GM19438 (cell line): ENCODE measurements at regions not wholly inside any gene's neighbourhood (a gene's known extent, or its start where the extent isn't known, plus 50 kb on each side); places are given as distances from the start of the nearest gene placed in this dataset.

Experiments
- ATAC-seq: cut with Tn5 transposase; IDR thresholded peaks from one replicate; pipeline ENCODE4 v1.9.1; 2021; ENCODE audit warnings: low read depth; ENCODE audit not compliant: unreplicated experiment

DNA sequence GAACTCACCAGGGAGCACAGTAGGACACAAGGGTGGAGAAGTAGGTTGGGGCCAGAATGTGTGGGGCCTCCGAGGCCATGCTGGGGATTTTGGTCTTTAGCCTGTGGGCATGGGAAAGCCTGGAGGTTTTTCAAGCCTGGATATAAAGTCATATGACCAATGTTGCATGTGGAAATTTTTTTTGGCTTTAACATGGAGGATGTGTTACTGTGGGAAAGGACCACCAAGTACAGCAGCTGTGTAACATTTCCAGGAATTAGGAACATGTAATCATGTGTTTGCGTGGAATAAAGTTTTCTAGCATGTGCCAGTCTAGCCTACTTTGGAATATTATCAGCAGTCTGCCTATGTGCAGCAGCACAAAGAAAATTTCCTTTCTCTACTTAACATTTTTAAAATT is 78.5 kb downstream of the TNFSF18 start:
- ATAC-seq: no peak

DNA sequence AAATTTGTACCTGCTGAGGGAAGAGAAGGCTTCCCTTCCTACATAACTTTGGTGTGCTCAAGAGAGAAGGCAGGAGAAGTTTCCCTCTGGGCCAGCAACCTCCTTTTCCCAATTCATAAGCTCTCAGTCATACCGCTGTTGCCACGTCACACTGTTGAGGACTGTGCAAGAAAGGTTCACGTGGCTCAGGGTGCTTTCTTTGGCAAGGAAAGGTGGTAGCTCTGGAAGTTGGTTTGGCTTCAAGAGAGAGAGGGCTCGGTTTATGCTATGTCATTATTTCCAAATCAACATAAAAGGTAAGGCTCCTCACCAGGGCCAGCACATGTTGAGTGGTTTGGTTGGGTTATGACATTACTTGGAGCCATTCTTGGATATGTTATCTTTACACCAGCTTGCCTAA is 77.3 kb downstream of the TNFSF18 start:
- ATAC-seq: no peak

DNA sequence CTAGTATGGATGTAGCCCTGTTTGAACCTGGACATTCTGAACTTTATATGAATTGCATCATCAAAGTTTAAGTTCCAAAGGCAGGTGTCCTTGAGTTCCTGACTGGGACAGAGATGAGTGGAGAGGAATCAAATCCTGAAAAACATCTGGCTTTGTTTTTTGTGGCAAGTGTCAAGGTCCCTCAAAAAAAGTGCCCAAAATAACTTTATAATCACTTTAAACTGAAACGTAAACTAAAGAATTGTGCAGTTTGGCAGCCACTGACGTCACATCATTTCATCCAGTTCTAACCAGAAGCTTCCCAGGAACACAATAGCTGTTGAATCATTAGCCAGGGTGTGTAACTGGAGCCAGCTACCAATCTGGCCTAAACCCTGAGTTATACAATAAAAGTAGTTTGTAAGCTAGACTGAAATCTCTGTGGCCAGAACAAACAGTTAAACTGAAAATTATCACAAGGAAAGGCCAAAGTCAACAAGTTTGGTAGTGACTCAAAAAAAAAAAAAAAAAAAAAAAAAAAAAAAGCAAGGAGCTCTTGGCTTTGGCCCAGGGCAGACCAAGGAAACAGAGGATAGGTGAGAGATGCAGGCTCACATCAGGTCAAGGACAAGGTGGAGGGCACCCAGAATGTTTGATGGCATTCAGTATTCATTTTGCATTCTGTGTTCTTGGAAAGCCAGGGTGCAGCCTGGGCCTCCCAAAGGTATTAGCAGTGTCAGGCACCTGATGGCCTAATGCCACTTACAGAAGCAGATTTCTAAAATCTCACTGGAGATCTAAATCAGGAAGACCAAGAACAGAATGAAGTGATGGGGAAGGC is 74.3 kb downstream of the TNFSF18 start:
- ATAC-seq: no peak

DNA sequence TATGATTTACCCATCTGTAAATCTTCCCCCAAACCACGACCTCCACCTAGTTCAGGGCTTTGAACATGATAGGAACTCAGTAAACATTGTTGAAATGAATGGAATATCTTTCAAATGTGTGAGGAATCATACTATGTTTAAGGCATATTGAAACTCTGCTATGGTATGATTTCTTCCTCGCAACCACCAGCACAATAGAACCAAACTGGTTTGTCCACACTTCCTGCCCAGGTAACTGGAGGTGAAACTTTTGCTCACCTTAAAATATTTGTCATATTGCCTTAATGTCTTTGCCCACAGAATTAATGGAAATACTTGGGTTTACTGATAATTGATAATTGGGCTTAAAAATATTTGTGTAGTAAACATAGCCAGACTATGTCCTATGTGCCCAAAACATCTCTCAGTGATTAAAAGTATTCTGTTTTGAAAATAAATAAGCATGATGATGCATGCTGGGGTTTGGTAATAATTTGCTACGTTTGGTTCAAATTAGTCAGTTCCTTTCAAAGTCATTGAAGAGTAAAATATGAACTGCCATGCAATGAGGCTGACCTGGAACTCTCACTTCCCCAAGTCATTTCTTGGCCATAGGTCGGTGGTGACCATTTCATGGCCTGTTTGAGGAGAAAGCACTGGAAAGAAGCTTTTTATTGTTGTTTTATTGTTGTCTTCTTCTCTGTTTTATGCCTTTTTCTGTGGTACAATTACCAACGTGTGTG is 73.3 kb downstream of the TNFSF18 start:
- ATAC-seq: peak; percentile 78

DNA sequence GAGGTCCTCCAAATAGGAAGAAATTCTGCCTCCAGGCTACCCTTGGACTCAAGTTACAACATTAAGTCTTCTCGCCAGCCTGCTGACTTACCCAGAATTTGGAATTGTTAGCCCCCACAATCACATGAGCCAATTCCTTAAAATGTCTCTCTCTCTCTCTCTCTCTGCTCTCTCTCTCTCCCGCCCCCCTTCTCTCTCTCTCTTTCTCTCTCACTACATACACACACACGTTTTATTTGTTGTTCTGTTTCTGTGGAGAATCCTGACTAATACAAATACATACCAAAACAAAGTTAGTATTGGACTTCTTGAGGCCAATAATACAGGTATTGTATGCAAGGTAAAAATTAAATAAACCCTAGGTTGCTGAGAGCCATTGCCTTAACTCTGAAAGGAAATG is 72.1 kb downstream of the TNFSF18 start:
- no peak for ATAC-seq

DNA sequence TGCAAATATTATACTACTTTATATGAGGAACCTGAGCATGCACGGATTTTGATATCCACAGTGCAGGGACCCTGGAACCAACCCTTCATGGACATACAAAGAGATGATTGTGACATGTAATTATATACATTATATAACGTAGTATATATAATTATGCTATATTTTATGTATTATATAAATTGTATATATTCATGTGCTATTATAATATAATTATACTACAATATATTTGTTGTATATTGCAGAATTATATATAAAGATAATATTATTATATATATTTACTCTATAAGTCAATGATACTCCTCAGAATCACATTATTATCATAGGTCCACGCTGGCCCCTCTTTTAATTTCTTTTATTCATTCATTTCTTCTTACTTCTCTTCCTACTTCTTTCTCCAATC is 70.9 kb downstream of the TNFSF18 start:
- ATAC-seq: no peak

DNA sequence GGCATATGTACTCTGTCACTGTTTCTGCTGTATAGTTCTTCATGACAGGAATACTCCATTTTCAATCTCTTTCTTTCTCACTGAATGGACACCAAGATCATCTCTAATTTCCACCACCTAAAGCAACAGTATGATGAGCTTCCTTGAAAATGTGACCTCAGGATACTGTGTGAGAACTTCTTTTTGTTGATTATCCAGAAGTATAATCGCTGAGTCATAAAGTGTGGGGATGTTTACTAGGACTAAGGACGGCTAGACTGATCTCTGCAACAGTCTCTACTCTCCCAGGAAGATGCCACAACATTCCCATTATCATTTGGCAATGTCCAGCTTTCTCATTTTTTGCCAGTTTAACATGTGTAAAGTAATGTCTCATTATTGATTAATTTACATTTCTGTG is 70.3 kb downstream of the TNFSF18 start:
- no peak for ATAC-seq

DNA sequence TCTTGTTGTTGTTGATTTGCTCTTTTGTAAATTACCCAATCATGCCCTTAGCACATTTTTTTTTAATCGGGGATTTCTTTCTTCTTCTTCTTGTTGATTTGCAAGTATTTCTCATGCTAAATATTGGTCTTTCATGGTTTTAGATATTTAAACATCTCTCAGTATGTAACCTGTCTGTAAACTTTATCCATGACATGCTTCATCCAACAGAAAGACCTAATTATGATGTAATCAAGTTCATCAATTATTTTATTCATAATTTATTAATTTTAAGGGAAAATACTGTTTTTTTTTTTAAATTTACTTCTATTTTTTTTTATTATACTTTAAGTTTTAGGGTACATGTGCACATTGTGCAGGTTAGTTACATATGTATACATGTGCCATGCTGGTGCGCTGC is 69.8 kb downstream of the TNFSF18 start:
- no peak for ATAC-seq
